ENCODE measurements at regions not wholly inside any gene's neighbourhood (a gene's known extent, or its start where the extent isn't known, plus 50 kb on each side); places are given as distances from the start of the nearest gene placed in this dataset.

DNA sequence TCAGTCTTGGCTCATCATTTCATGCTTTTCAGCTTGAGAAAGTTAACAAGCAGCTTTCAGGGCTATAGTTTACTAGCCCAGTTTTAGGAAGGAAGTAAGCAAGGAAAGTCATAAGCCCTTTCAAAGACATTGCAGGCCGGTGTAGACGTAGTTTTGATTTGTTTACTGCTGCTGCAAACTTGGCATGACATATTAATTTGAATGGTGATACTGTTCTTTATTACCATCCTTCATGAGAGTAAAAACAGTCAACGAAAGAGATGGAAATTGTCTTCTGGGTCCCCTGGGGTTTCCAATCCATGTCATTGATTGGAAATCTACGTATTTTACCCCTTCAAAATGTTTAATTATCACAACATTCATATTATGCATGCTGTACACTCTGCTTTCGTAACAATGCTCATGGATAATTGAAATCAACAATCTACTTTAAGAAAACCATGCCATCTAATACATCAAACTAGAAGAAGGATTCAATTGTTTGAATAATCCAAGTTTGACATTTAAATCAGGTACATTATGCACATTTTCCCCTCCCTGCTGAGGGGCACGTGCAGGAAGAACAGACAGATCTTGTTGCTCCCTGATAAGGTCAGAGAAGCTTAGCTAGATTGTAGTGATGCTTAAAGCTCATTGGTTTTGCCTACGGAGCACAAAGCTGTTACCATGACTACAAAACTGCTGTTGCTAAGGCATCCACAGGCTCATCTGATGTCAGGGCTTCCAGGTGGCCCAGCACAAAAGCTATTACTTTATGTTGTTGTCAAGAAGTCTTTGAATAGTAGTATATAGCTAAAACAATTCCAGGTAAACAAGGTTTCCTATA is 139.9 kb upstream of the PRLR start:
- BruUV-seq (replicated peaks) = no TSS peak
- no peaks in the 10 kb centered on the region for H3K79me2 ChIP-seq (ENCODE audit: insufficient read depth, low read length)
- H3K27ac ChIP-seq (ENCODE audit: low read depth, low read length) = no peak overlapping the region
- no peak overlapping the region for H2AFZ ChIP-seq (ENCODE audit: low read depth, low read length, poor library complexity, severe bottlenecking)
- TF ChIP-seq YY1 (IDR thresholded peaks at IDR 0.05; ENCODE audit: extremely low read depth, insufficient replicate concordance, low read depth, low read length) (no peak), POLR2AphosphoS5 (IDR thresholded peaks at IDR 0.05; ENCODE audit: low read depth, low read length) (no peak), RAD21 (IDR thresholded peaks at IDR 0.05; ENCODE audit: low read depth) (no peak), SP1 (IDR thresholded peaks at IDR 0.05; ENCODE audit: low read depth) (no peak), SIN3A (IDR thresholded peaks at IDR 0.05; ENCODE audit: low read depth) (no peak), EZH2 (IDR thresholded peaks at IDR 0.05) (no peak), CEBPB (IDR thresholded peaks at IDR 0.05; ENCODE audit: low read depth) (no peak), ZFX (IDR thresholded peaks at IDR 0.05) (no peak), JUND (IDR thresholded peaks at IDR 0.05) (no peak), ELF1 (IDR thresholded peaks at IDR 0.05; ENCODE audit: borderline replicate concordance, low read depth) (no peak), SRF (IDR thresholded peaks at IDR 0.05; ENCODE audit: low read depth) (no peak), CBX3 (IDR thresholded peaks at IDR 0.05; ENCODE audit: low read depth) (no peak)
- TF ChIP-seq, protein P1, sequence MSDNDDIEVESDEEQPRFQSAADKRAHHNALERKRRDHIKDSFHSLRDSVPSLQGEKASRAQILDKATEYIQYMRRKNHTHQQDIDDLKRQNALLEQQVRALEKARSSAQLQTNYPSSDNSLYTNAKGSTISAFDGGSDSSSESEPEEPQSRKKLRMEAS (IDR thresholded peaks at IDR 0.05) = no peak
- TF ChIP-seq, protein P2, sequence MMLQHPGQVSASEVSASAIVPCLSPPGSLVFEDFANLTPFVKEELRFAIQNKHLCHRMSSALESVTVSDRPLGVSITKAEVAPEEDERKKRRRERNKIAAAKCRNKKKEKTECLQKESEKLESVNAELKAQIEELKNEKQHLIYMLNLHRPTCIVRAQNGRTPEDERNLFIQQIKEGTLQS (IDR thresholded peaks at IDR 0.05) = no peak
- TF ChIP-seq, protein P3, sequence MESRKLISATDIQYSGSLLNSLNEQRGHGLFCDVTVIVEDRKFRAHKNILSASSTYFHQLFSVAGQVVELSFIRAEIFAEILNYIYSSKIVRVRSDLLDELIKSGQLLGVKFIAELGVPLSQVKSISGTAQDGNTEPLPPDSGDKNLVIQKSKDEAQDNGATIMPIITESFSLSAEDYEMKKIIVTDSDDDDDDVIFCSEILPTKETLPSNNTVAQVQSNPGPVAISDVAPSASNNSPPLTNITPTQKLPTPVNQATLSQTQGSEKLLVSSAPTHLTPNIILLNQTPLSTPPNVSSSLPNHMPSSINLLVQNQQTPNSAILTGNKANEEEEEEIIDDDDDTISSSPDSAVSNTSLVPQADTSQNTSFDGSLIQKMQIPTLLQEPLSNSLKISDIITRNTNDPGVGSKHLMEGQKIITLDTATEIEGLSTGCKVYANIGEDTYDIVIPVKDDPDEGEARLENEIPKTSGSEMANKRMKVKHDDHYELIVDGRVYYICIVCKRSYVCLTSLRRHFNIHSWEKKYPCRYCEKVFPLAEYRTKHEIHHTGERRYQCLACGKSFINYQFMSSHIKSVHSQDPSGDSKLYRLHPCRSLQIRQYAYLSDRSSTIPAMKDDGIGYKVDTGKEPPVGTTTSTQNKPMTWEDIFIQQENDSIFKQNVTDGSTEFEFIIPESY (IDR thresholded peaks at IDR 0.05; ENCODE audit: extremely low read depth, insufficient replicate concordance, low read length) = no peak
- no peaks in the 10 kb centered on the region for H3K4me1 ChIP-seq (ENCODE audit: control insufficient read depth in 1 of 2, insufficient read depth in 2 of 2, low read length in 2 of 2)
- H3K4me3 ChIP-seq (replicated peaks in 1 of 2; ENCODE audit: low read depth in 1 of 2, low read length in 2 of 2) = no peak overlapping the region
- DNase-seq (ENCODE audit: low read depth, low spot score) = no peak
- ChIA-PET POLR2A (no interaction called here), RAD21 (ENCODE audit: low non-redundant PET in 1 of 2, low total read pairs in 2 of 2, uncharacterized antibody in 2 of 2, unreplicated experiment in 2 of 2) (no interaction called here), CTCF (no interaction called here)
- no peaks in the 10 kb centered on the region for H3K9me3 ChIP-seq (ENCODE audit: control insufficient read depth in 1 of 2, insufficient read depth in 1 of 2, low read depth in 1 of 2, low read length in 2 of 2)
- H3K9ac ChIP-seq (ENCODE audit: low read length) = no peak overlapping the region
- intact Hi-C loops (cut with micrococcal nuclease) = no loop called here
- no peaks in the 10 kb centered on the region for H3K36me3 ChIP-seq (ENCODE audit: control insufficient read depth in 1 of 2, insufficient read depth in 2 of 2, low read length in 2 of 2)
- H3K27me3 ChIP-seq (ENCODE audit: insufficient read depth, low read length) = 0 out of 2 replicates have a peak, but pooled peaks cover 3% of the 10 kb centered on the region
- H3K9me2 ChIP-seq (ENCODE audit: insufficient read depth) = no peaks in the 10 kb centered on the region
- no peak for ATAC-seq
- H3K4me2 ChIP-seq (ENCODE audit: low read length) = no peak overlapping the region
- H4K20me1 ChIP-seq (ENCODE audit: insufficient read depth) = no peaks in the 10 kb centered on the region

All from HCT116 (cell line).